ENCODE measurements at regions not wholly inside any gene's neighbourhood (a gene's known extent, or its start where the extent isn't known, plus 50 kb on each side); places are given as distances from the start of the nearest gene placed in this dataset.

GRCh38 chr4:19002170-19002569, 980.6 kb upstream of the LCORL start:
- H3K4me3 ChIP-seq (replicated peaks; ENCODE audit: insufficient read depth, low read length): no peak overlapping the region
- H3K27ac ChIP-seq (replicated peaks): no peak overlapping the region
- no peaks in the 10 kb centered on the region for H3K27me3 ChIP-seq (ENCODE audit: insufficient read depth, poor library complexity, severe bottlenecking)
- no peak for DNase-seq (ENCODE audit: low read depth in 1 of 2, low spot score in 1 of 2)
- TF ChIP-seq CTCF (IDR thresholded peaks at IDR 0.05; ENCODE audit: insufficient read depth, low read length): no peak
- TF ChIP-seq SPI1 (IDR thresholded peaks at IDR 0.05; ENCODE audit: borderline replicate concordance, low read depth): no peak
- no peak for TF ChIP-seq POLR2AphosphoS5 (IDR thresholded peaks at IDR 0.05; ENCODE audit: low read depth)
- TF ChIP-seq REST (IDR thresholded peaks at IDR 0.05; ENCODE audit: insufficient replicate concordance, low read depth): no peak
- TF ChIP-seq GABPA (IDR thresholded peaks at IDR 0.05; ENCODE audit: low read depth): no peak

GRCh38 chr4:18999595-18999994, 978.0 kb upstream of the LCORL start:
- H3K27ac ChIP-seq (replicated peaks): no peak overlapping the region
- no peak overlapping the region for H3K4me3 ChIP-seq (replicated peaks; ENCODE audit: insufficient read depth, low read length)
- H3K27me3 ChIP-seq (ENCODE audit: insufficient read depth, poor library complexity, severe bottlenecking): no peaks in the 10 kb centered on the region
- DNase-seq (ENCODE audit: low read depth in 1 of 2, low spot score in 1 of 2): no peak
- TF ChIP-seq CTCF (IDR thresholded peaks at IDR 0.05; ENCODE audit: insufficient read depth, low read length) (no peak), GABPA (IDR thresholded peaks at IDR 0.05; ENCODE audit: low read depth) (no peak), SPI1 (IDR thresholded peaks at IDR 0.05; ENCODE audit: borderline replicate concordance, low read depth) (no peak)

GRCh38 chr4:18981234-18981615, 959.7 kb upstream of the LCORL start:
- TF ChIP-seq CTCF (IDR thresholded peaks at IDR 0.05; ENCODE audit: insufficient read depth, low read length) (no peak), SPI1 (IDR thresholded peaks at IDR 0.05; ENCODE audit: borderline replicate concordance, low read depth) (no peak), GABPA (IDR thresholded peaks at IDR 0.05; ENCODE audit: low read depth) (no peak)
- no peak for DNase-seq (ENCODE audit: low read depth in 1 of 2, low spot score in 1 of 2)
- H3K4me3 ChIP-seq (replicated peaks; ENCODE audit: insufficient read depth, low read length): no peak overlapping the region
- H3K27ac ChIP-seq (replicated peaks): no peak overlapping the region
- H3K27me3 ChIP-seq (ENCODE audit: insufficient read depth, poor library complexity, severe bottlenecking): no peaks in the 10 kb centered on the region

- no peak overlapping the region for H3K27ac ChIP-seq (replicated peaks)
- H3K4me3 ChIP-seq (replicated peaks; ENCODE audit: insufficient read depth, low read length): no peak overlapping the region
- no peak for DNase-seq (ENCODE audit: low read depth in 1 of 2, low spot score in 1 of 2)
- no peaks in the 10 kb centered on the region for H3K27me3 ChIP-seq (ENCODE audit: insufficient read depth, poor library complexity, severe bottlenecking)
- TF ChIP-seq GABPA (IDR thresholded peaks at IDR 0.05; ENCODE audit: low read depth) (no peak), CTCF (IDR thresholded peaks at IDR 0.05; ENCODE audit: insufficient read depth, low read length) (no peak), POLR2AphosphoS5 (IDR thresholded peaks at IDR 0.05; ENCODE audit: low read depth) (no peak), SPI1 (IDR thresholded peaks at IDR 0.05; ENCODE audit: borderline replicate concordance, low read depth) (no peak), REST (IDR thresholded peaks at IDR 0.05; ENCODE audit: insufficient replicate concordance, low read depth) (no peak)
Observed at GRCh38 chr4:18980516-18981233, 959.1 kb upstream of the LCORL start.

Data from HL-60 (cell line).